ENCODE measurements at regions not wholly inside any gene's neighbourhood (a gene's known extent, or its start where the extent isn't known, plus 50 kb on each side); places are given as distances from the start of the nearest gene placed in this dataset.

- in situ Hi-C loops (cut with HindIII; ENCODE audit: low pct_unique_long_range_greater_than_20kb, low sequenced_read_pairs) = no loop called here
- Histone ChIP-seq H3K36me3 (ENCODE audit: control insufficient read depth, insufficient read depth, low read length) (no peaks in the 10 kb centered on the region), H3K27ac (ENCODE audit: low read length) (no peak overlapping the region), H3K4me1 (ENCODE audit: control insufficient read depth, insufficient read depth, low read length) (no peaks in the 10 kb centered on the region), H3K9me3 (ENCODE audit: control insufficient read depth, insufficient read depth, low read depth, low read length) (no peaks in the 10 kb centered on the region), H3K27me3 (ENCODE audit: control insufficient read depth, insufficient read depth, low read length) (no peaks in the 10 kb centered on the region), H3K4me3 (ENCODE audit: low read depth in 2 of 2, low read length in 2 of 2) (no peak overlapping the region)
- intact Hi-C loops (cut with micrococcal nuclease; ENCODE audit: unreplicated experiment) = no loop called here
- ChIA-PET CTCF (no interaction called here), POLR2A (no interaction called here)
- TF ChIP-seq POLR2AphosphoS5 (IDR thresholded peaks at IDR 0.05; ENCODE audit: low read depth, low read length) = no peak
- TF ChIP-seq, protein P1, sequence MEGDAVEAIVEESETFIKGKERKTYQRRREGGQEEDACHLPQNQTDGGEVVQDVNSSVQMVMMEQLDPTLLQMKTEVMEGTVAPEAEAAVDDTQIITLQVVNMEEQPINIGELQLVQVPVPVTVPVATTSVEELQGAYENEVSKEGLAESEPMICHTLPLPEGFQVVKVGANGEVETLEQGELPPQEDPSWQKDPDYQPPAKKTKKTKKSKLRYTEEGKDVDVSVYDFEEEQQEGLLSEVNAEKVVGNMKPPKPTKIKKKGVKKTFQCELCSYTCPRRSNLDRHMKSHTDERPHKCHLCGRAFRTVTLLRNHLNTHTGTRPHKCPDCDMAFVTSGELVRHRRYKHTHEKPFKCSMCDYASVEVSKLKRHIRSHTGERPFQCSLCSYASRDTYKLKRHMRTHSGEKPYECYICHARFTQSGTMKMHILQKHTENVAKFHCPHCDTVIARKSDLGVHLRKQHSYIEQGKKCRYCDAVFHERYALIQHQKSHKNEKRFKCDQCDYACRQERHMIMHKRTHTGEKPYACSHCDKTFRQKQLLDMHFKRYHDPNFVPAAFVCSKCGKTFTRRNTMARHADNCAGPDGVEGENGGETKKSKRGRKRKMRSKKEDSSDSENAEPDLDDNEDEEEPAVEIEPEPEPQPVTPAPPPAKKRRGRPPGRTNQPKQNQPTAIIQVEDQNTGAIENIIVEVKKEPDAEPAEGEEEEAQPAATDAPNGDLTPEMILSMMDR (IDR thresholded peaks at IDR 0.05) = no peak
- TF ChIP-seq TCF7L2 (IDR thresholded peaks at IDR 0.05; ENCODE audit: low read depth, low read length) = no peak
- no peak for TF ChIP-seq SIN3A (IDR thresholded peaks at IDR 0.05; ENCODE audit: borderline replicate concordance, insufficient read depth, low read depth, low read length)
- TF ChIP-seq, protein P2, sequence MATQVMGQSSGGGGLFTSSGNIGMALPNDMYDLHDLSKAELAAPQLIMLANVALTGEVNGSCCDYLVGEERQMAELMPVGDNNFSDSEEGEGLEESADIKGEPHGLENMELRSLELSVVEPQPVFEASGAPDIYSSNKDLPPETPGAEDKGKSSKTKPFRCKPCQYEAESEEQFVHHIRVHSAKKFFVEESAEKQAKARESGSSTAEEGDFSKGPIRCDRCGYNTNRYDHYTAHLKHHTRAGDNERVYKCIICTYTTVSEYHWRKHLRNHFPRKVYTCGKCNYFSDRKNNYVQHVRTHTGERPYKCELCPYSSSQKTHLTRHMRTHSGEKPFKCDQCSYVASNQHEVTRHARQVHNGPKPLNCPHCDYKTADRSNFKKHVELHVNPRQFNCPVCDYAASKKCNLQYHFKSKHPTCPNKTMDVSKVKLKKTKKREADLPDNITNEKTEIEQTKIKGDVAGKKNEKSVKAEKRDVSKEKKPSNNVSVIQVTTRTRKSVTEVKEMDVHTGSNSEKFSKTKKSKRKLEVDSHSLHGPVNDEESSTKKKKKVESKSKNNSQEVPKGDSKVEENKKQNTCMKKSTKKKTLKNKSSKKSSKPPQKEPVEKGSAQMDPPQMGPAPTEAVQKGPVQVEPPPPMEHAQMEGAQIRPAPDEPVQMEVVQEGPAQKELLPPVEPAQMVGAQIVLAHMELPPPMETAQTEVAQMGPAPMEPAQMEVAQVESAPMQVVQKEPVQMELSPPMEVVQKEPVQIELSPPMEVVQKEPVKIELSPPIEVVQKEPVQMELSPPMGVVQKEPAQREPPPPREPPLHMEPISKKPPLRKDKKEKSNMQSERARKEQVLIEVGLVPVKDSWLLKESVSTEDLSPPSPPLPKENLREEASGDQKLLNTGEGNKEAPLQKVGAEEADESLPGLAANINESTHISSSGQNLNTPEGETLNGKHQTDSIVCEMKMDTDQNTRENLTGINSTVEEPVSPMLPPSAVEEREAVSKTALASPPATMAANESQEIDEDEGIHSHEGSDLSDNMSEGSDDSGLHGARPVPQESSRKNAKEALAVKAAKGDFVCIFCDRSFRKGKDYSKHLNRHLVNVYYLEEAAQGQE (IDR thresholded peaks at IDR 0.05; ENCODE audit: insufficient read depth in 1 of 2, low read depth in 2 of 2, low read length in 1 of 2) = no peak
- no peak for ATAC-seq
- BruUV-seq (replicated peaks) = no TSS peak
- DNase-seq (ENCODE audit: low read depth, low spot score) = no peak
Observed at GRCh38 chr4:67052814-67053675, 492.3 kb downstream of the CENPC start.

GRCh38 chr4:67051000-67051789 lies 494.1 kb downstream of the CENPC start:
- TF ChIP-seq, protein P1 (IDR thresholded peaks at IDR 0.05) = no peak
- no peak for TF ChIP-seq POLR2AphosphoS5 (IDR thresholded peaks at IDR 0.05; ENCODE audit: low read depth, low read length)
- no peak for TF ChIP-seq TCF7L2 (IDR thresholded peaks at IDR 0.05; ENCODE audit: low read depth, low read length)
- TF ChIP-seq SIN3A (IDR thresholded peaks at IDR 0.05; ENCODE audit: borderline replicate concordance, insufficient read depth, low read depth, low read length) = no peak
- TF ChIP-seq, protein P2 (IDR thresholded peaks at IDR 0.05; ENCODE audit: insufficient read depth in 1 of 2, low read depth in 2 of 2, low read length in 1 of 2) = no peak
- POLR2A ChIA-PET = no interaction called here
- no TSS peak for BruUV-seq (replicated peaks)

More at GRCh38 chr4:67051000-67051789, 494.1 kb downstream of the CENPC start:
- Histone ChIP-seq H3K4me1 (ENCODE audit: control insufficient read depth, insufficient read depth, low read length) (no peaks in the 10 kb centered on the region), H3K27me3 (ENCODE audit: control insufficient read depth, insufficient read depth, low read length) (no peaks in the 10 kb centered on the region), H3K4me3 (ENCODE audit: low read depth in 2 of 2, low read length in 2 of 2) (no peak overlapping the region), H3K36me3 (ENCODE audit: control insufficient read depth, insufficient read depth, low read length) (no peaks in the 10 kb centered on the region), H3K27ac (ENCODE audit: low read length) (no peak overlapping the region), H3K9me3 (ENCODE audit: control insufficient read depth, insufficient read depth, low read depth, low read length) (no peaks in the 10 kb centered on the region)
- CTCF ChIA-PET = no interaction called here
- in situ Hi-C loops (cut with HindIII; ENCODE audit: low pct_unique_long_range_greater_than_20kb, low sequenced_read_pairs) (no loop called here), intact Hi-C loops (cut with micrococcal nuclease; ENCODE audit: unreplicated experiment) (no loop called here)
- DNase-seq (ENCODE audit: low read depth, low spot score) (no peak), ATAC-seq (no peak)

Data from Panc1 (cell line).